ENCODE measurements at regions not wholly inside any gene's neighbourhood (a gene's known extent, or its start where the extent isn't known, plus 50 kb on each side); places are given as distances from the start of the nearest gene placed in this dataset.

DNA sequence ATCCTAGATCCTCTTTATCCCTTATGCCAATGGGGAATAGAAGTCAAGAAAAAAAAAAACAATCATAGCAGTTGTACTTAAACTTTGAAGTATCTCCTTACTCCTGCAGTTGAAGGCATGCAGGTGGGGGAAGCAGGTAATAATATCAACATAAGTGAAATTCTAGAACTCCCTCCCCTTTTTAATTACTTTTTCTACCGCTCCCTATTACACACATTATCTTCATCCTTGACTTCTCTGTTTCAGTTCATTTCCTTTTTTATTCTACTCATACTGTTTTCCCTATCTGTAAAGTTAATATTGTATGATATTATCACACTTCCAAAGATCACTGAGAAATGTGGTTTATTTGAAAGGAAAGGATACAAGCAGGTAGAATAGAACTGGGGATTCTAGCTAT, 962.0 kb downstream of the PLA2G4A start:
- CTCF ChIA-PET: no interaction called here
- Mint-ChIP-seq H3K4me1 (ENCODE audit: low read depth) (no peaks in the 10 kb centered on the region), H3K27ac (no peak overlapping the region), H3K36me3 (ENCODE audit: low read depth) (no peaks in the 10 kb centered on the region), H3K9me3 (ENCODE audit: insufficient read depth) (peaks cover 5% of the 10 kb centered on the region), H3K4me3 (no peak overlapping the region), H3K27me3 (ENCODE audit: low read depth) (no peaks in the 10 kb centered on the region)
- ATAC-seq (no peak), DNase-seq (no peak)
- POLR2A ChIA-PET: no interaction called here

DNA sequence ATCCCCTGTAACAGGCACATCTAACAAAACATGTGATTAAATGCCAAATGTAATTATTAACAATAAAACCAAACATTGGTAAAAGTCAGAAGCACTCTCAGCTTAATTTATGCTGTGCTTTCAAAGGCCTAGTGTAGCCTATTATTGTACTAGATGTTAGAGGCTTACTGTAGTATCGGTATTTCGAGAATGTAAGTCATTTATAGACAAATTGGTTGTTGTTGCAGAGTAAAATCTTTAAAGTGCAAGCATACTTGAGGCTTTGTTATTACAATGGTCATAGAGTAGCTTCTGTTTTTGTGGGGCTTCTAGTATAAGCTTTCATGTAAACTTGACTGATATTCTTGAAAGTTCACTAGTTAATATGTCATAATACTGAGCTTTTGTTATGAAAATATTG, 965.8 kb downstream of the PLA2G4A start:
- DNase-seq: no peak

DNA sequence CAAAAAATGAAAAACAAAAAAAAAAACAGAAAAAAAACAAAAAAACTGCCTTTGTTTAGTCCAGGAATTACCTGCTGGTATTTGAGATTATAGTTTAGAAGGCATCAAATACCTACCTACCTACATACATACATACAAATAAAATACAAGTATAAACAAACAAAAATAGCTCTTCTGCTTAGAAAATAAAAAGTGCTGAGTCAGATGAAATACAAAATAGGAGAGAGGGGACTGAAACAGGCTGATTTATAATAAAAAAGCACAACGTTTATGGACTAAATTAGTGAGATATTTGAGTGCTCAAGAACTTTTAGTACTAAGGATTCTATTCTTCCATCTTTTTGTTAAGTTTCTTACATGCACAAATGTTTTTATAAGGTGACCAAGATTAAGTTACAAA, 980.8 kb downstream of the PLA2G4A start:
- Mint-ChIP-seq H3K36me3 (ENCODE audit: low read depth) (no peaks in the 10 kb centered on the region), H3K4me3 (no peak overlapping the region), H3K27me3 (ENCODE audit: low read depth) (no peaks in the 10 kb centered on the region), H3K27ac (no peak overlapping the region), H3K4me1 (ENCODE audit: low read depth) (no peaks in the 10 kb centered on the region), H3K9me3 (ENCODE audit: insufficient read depth) (peaks cover 4% of the 10 kb centered on the region)
- ChIA-PET CTCF (no interaction called here), POLR2A (no interaction called here)
- ATAC-seq: no peak
- DNase-seq: no peak

More for the DNA sequence above, 965.8 kb downstream of the PLA2G4A start:
- ChIA-PET CTCF (no interaction called here), POLR2A (no interaction called here)
- ATAC-seq: no peak
- no peak overlapping the region for H3K27ac Mint-ChIP-seq
- no peaks in the 10 kb centered on the region for H3K36me3 Mint-ChIP-seq (ENCODE audit: low read depth)
- H3K4me1 Mint-ChIP-seq (ENCODE audit: low read depth): no peaks in the 10 kb centered on the region
- no peaks in the 10 kb centered on the region for H3K27me3 Mint-ChIP-seq (ENCODE audit: low read depth)
- no peaks in the 10 kb centered on the region for H3K9me3 Mint-ChIP-seq (ENCODE audit: insufficient read depth)
- no peak overlapping the region for H3K4me3 Mint-ChIP-seq

DNA sequence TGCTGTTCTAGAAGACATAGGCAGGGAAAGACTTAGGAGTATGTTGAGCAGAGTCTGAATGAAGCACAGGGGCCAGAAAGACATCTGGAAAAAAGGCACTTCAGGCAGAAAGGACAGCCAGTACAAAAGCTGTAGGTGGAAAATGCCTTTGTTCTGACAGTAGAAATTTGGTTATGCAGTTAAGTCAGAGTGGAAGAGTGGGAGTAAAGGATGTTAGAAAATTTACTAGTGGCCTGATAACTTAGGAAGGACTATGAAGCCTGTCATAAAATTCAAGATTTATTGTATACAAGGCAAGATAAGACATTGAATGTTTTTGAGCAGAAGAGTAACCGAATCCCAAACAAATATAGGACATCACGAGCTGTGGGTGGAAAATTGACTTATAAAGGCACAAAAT, 987.9 kb downstream of the PLA2G4A start:
- Mint-ChIP-seq H3K27me3 (ENCODE audit: low read depth) (no peaks in the 10 kb centered on the region), H3K4me1 (ENCODE audit: low read depth) (no peaks in the 10 kb centered on the region), H3K4me3 (no peak overlapping the region), H3K36me3 (ENCODE audit: low read depth) (no peaks in the 10 kb centered on the region), H3K9me3 (ENCODE audit: insufficient read depth) (no peaks in the 10 kb centered on the region), H3K27ac (no peak overlapping the region)
- DNase-seq (no peak), ATAC-seq (no peak)
- ChIA-PET POLR2A (no interaction called here), CTCF (no interaction called here)

DNA sequence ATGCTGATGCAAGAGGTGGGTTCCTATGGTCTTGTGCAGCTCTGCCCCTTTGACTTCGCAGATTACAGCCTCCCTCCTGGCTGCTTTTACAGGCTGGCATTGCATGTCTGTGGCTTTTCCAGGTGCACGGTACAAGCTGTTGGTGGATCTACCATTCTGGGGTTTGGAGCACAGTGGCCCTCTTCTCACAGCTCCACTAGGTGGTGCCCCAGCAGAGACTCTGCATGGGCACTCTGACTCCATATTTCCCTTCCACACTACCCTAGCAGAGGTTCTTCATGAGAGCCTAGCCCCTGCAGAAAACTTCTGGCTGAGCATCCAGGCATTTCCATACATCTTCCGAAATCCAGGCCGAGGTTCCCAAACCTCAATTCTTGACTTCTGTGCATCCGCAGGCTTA, 989.0 kb downstream of the PLA2G4A start:
- Mint-ChIP-seq H3K4me3 (no peak overlapping the region), H3K9me3 (ENCODE audit: insufficient read depth) (no peaks in the 10 kb centered on the region), H3K27me3 (ENCODE audit: low read depth) (no peaks in the 10 kb centered on the region), H3K36me3 (ENCODE audit: low read depth) (no peaks in the 10 kb centered on the region), H3K27ac (no peak overlapping the region), H3K4me1 (ENCODE audit: low read depth) (no peaks in the 10 kb centered on the region)
- DNase-seq (no peak), ATAC-seq (no peak)
- POLR2A ChIA-PET: no interaction called here
- CTCF ChIA-PET: no interaction called here

DNA sequence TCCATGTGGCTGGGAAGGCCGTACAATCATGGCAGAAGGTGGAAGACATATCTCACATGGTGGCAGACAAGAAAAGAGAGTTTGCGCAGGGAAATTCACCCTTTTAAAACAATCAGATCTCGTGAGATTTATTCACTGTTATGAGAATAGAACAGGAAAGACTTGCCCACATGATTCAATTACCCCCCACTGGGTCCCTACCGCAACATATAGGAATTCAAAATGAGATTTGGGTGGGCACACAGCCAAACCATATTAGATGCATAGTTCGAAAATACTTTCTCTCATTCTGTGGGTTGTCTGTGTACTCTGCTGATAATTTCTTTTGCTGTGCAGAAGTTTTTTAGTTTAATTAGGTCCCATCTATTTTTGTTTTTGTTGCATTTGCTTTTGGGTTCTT, 990.3 kb downstream of the PLA2G4A start:
- H3K4me1 Mint-ChIP-seq (ENCODE audit: low read depth): no peaks in the 10 kb centered on the region
- ChIA-PET POLR2A (no interaction called here), CTCF (no interaction called here)
- H3K4me3 Mint-ChIP-seq: no peak overlapping the region
- H3K27me3 Mint-ChIP-seq (ENCODE audit: low read depth): no peaks in the 10 kb centered on the region
- no peak for ATAC-seq
- H3K9me3 Mint-ChIP-seq (ENCODE audit: insufficient read depth): no peaks in the 10 kb centered on the region
- no peak overlapping the region for H3K27ac Mint-ChIP-seq
- DNase-seq: no peak
- no peaks in the 10 kb centered on the region for H3K36me3 Mint-ChIP-seq (ENCODE audit: low read depth)

DNA sequence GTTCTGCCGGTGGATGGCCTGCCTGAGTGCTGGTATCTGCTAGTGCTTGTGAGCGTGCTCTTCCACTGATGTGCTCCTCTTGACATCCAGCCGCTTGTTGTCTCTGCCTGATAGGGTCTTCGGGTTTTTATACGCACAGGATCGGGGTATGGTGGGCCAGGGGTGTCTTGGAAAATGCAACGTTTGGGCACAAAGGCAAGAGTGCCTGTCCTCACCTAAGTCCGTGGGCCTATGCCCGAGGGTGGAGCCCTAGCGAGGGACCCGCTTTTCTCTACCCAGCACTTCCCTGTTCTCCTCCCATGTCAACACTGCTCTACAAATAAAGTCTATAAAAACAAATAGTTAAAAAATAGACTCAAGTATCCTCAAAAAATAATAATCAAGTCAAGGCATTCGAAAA, 1007.8 kb downstream of the PLA2G4A start:
- DNase-seq (no peak), ATAC-seq (no peak)
- Mint-ChIP-seq H3K27me3 (ENCODE audit: low read depth) (no peaks in the 10 kb centered on the region), H3K4me1 (ENCODE audit: low read depth) (no peaks in the 10 kb centered on the region), H3K36me3 (ENCODE audit: low read depth) (no peaks in the 10 kb centered on the region), H3K27ac (no peak overlapping the region), H3K4me3 (no peak overlapping the region), H3K9me3 (ENCODE audit: insufficient read depth) (peaks cover 19% of the 10 kb centered on the region)
- ChIA-PET POLR2A (no interaction called here), CTCF (no interaction called here)

DNA sequence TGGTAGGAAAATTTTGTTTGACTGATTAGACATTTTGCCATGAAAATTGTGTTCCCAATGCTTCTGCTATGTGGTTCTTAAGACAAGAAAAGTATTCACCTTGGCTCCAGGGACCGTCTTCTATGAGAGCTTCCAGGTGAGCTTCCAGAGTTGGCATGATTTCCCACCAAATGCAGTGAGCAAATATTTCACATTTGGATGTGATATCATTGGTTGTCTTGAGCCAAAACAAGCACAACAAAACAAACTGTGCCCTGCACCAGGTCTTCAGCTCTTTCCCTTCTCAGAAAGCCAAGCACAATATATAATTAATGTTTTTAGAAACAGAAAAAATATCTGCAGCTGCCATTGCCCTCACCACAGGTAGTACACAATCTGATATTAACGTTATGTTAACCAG, 1009.0 kb downstream of the PLA2G4A start:
- ChIA-PET CTCF (no interaction called here), POLR2A (no interaction called here)
- Mint-ChIP-seq H3K4me1 (ENCODE audit: low read depth) (no peaks in the 10 kb centered on the region), H3K27ac (no peak overlapping the region), H3K36me3 (ENCODE audit: low read depth) (no peaks in the 10 kb centered on the region), H3K9me3 (ENCODE audit: insufficient read depth) (peaks cover 17% of the 10 kb centered on the region), H3K4me3 (no peak overlapping the region), H3K27me3 (ENCODE audit: low read depth) (no peaks in the 10 kb centered on the region)
- no peak for ATAC-seq
- no peak for DNase-seq

DNA sequence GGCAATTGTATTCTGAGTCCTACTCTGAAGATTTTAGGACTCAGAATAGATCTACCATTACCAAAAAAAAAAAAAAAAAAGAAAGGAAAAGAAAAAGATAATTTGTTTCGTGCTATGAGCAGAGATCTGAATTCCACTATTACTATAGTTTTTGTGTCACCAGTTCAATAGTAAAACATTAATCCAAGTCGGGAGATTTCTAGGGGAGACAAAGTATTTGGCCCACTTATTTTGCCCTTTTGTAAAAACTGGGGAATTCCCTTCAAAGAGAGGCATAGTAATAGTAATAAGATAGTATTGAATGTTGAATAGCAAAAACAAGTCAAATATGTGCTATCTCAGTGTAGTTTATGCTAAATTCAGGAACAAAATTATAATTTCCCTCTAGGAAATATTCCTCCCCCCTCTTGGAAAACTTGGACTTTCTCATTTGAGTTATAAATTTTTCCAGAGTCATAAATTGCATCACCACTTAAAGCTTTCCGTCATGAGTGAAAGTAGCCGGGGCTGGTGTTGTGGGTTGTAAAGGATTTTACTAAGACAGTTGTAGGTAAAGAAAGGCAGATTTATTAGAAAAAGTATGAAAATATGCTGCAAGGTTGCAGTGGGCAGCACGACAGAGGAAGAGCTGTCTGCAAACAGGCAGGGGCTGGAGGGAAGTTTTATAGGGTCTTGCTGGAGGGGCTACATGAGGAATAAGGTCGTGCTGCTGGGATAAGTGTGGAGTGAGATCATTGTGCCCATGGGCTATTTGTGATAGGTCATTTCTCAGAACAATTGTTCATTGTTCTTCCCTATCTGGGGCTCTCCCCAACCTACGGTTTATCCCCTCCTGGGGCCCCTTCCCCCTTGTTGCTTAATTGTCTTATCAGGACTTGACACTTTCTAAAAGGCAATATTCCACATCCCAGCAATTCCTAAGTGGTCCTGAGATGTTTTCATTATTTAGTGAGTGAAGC, 1009.9 kb downstream of the PLA2G4A start:
- POLR2A ChIA-PET: no interaction called here
- Mint-ChIP-seq H3K36me3 (ENCODE audit: low read depth) (no peaks in the 10 kb centered on the region), H3K4me3 (no peak overlapping the region), H3K27ac (no peak overlapping the region), H3K27me3 (ENCODE audit: low read depth) (no peaks in the 10 kb centered on the region), H3K9me3 (ENCODE audit: insufficient read depth) (peaks cover 17% of the 10 kb centered on the region), H3K4me1 (ENCODE audit: low read depth) (no peaks in the 10 kb centered on the region)
- DNase-seq (no peak), ATAC-seq (no peak)
- CTCF ChIA-PET: no interaction called here

DNA sequence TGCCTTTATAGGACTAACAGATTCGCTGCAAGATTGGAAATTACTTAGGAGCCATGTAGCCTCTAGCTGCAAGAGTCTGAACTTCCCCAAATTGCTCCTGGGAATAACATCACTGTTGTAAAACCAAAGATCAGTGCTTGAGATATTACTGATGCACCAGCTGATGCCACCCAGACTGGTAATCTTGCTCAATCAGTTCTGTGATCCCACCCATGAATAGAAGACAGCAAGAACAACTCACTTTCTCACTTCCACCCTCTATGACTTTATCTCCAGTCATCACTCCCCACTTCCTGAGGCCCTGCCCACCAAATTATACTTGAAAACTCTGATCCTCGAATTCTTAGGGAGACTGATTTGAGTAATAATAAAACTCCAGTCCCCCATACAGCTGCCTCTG, 1011.1 kb downstream of the PLA2G4A start:
- Mint-ChIP-seq H3K4me1 (ENCODE audit: low read depth) (no peaks in the 10 kb centered on the region), H3K9me3 (ENCODE audit: insufficient read depth) (peaks cover 17% of the 10 kb centered on the region), H3K27me3 (ENCODE audit: low read depth) (no peaks in the 10 kb centered on the region), H3K27ac (no peak overlapping the region), H3K36me3 (ENCODE audit: low read depth) (no peaks in the 10 kb centered on the region), H3K4me3 (no peak overlapping the region)
- CTCF ChIA-PET: no interaction called here
- POLR2A ChIA-PET: no interaction called here
- ATAC-seq: no peak
- DNase-seq: no peak

DNA sequence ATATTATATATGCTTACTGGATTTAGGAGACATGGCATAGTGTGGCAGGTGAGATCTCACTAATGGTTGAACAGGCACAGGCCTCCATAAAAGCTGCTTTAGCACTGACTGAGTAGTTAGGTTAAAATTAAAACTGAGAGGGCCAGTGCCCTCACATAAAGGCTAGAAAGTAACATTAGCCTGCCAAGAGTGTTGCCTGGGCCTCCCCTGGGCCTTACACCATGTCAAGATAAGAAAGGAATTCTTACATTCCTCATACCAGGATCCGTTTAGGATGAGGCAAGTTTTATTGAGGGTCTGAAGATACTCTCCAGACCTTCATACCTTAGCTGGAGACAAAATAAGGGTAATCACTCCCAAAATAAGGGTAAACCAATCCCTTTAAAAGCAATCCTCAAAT, 1011.8 kb downstream of the PLA2G4A start:
- ChIA-PET CTCF (no interaction called here), POLR2A (no interaction called here)

DNA sequence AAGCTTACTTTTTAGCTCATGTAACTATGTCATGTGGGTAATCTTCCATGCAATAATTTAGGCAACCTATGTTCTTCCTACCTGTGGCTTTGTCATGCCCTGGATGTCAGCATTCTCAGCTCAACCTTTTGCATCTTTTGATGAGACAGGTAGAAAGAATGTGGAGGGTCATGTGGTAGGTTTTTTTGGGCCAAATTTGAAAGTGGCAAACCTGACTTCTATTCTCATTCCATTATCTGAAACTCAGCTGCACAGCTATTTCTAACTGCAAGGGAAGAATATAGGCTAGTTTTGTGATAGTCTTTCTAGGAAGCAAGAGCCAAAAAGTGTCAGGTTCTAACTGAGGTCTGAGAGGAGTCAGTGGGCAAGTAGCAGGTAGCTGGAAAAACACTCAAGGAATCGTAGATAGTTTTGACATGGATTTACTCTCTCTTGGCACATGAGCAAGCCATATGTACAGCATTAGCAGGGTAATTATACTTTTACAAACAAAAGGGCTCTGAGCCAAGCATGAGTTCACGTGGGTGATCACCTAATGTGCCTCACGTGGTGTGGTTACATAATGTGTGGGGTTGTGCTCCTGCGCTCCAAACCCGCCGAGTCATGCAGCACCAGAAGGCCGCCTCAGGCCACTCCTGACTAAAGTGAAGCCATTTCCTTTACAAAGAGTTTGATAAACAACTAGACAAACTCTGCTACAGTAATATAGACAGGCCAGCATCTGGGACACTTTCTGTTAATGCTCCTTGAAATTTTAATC, 1013.8 kb downstream of the PLA2G4A start:
- no peak overlapping the region for H3K27ac Mint-ChIP-seq
- no peaks in the 10 kb centered on the region for H3K36me3 Mint-ChIP-seq (ENCODE audit: low read depth)
- H3K4me3 Mint-ChIP-seq: no peak overlapping the region
- ATAC-seq: no peak
- no peaks in the 10 kb centered on the region for H3K4me1 Mint-ChIP-seq (ENCODE audit: low read depth)
- peaks cover 10% of the 10 kb centered on the region for H3K9me3 Mint-ChIP-seq (ENCODE audit: insufficient read depth)
- no peak for DNase-seq
- ChIA-PET CTCF (interaction anchor here (0.7 kb wide), 1 partner anchor 158 kb away, joined by 3 read pairs; no protein-coding TSS in a partner anchor), POLR2A (no interaction called here)
- no peaks in the 10 kb centered on the region for H3K27me3 Mint-ChIP-seq (ENCODE audit: low read depth)

More for the DNA sequence above, 1011.8 kb downstream of the PLA2G4A start:
- ATAC-seq (no peak), DNase-seq (no peak)
- no peak overlapping the region for H3K27ac Mint-ChIP-seq
- peaks cover 15% of the 10 kb centered on the region for H3K9me3 Mint-ChIP-seq (ENCODE audit: insufficient read depth)
- H3K27me3 Mint-ChIP-seq (ENCODE audit: low read depth): no peaks in the 10 kb centered on the region
- H3K4me3 Mint-ChIP-seq: no peak overlapping the region
- H3K4me1 Mint-ChIP-seq (ENCODE audit: low read depth): no peaks in the 10 kb centered on the region
- no peaks in the 10 kb centered on the region for H3K36me3 Mint-ChIP-seq (ENCODE audit: low read depth)
